Ramos (cell line): ENCODE measurements at regions not wholly inside any gene's neighbourhood (a gene's known extent, or its start where the extent isn't known, plus 50 kb on each side); places are given as distances from the start of the nearest gene placed in this dataset.

Experiments
- in situ Hi-C: fragments of 300-500 bp; cut with MboI; formaldehyde crosslinking; loops from one replicate; pipeline ENCODE4 v1.14.3; 2022; ENCODE audit warnings: low sequenced_read_pairs; ENCODE audit not compliant: unreplicated experiment

- in situ Hi-C loops: no loop called here
Observed at GRCh38 chr18:4672162-4672561, 217.1 kb upstream of the DLGAP1 start.

GRCh38 chr18:4658804-4659203 is 203.7 kb upstream of the DLGAP1 start:
- in situ Hi-C loops: no loop called here

- in situ Hi-C loops: no loop called here
Observed at GRCh38 chr18:4653418-4653817, 198.3 kb upstream of the DLGAP1 start.

GRCh38 chr18:4641771-4642368 is 186.8 kb upstream of the DLGAP1 start:
- in situ Hi-C loops: no loop called here

- in situ Hi-C loops: no loop called here
Observed at GRCh38 chr18:4640349-4641012, 185.4 kb upstream of the DLGAP1 start.

GRCh38 chr18:4639628-4640310 is 184.7 kb upstream of the DLGAP1 start:
- in situ Hi-C loops: no loop called here

- in situ Hi-C loops: no loop called here
Observed at GRCh38 chr18:4638680-4639079, 183.6 kb upstream of the DLGAP1 start.

- in situ Hi-C loops: no loop called here
Observed at GRCh38 chr18:4637876-4638275, 182.8 kb upstream of the DLGAP1 start.

- in situ Hi-C loops: no loop called here
Observed at GRCh38 chr18:4636967-4637366, 181.9 kb upstream of the DLGAP1 start.

GRCh38 chr18:4631239-4631638 is 176.1 kb upstream of the DLGAP1 start:
- in situ Hi-C loops: no loop called here

- in situ Hi-C loops: no loop called here
Observed at GRCh38 chr18:4605212-4605611, 150.1 kb upstream of the DLGAP1 start.

- in situ Hi-C loops: no loop called here
Observed at GRCh38 chr18:4603955-4604354, 148.8 kb upstream of the DLGAP1 start.

GRCh38 chr18:4599312-4599711 is 144.2 kb upstream of the DLGAP1 start:
- in situ Hi-C loops: no loop called here

GRCh38 chr18:4597301-4597700 is 142.2 kb upstream of the DLGAP1 start:
- in situ Hi-C loops: no loop called here

- in situ Hi-C loops: no loop called here
Observed at GRCh38 chr18:4593895-4594294, 138.8 kb upstream of the DLGAP1 start.

- in situ Hi-C loops: no loop called here
Observed at GRCh38 chr18:4593459-4593858, 138.4 kb upstream of the DLGAP1 start.

- in situ Hi-C loops: no loop called here
Observed at GRCh38 chr18:4589056-4589800, 134.1 kb upstream of the DLGAP1 start.

- in situ Hi-C loops: no loop called here
Observed at GRCh38 chr18:4587204-4587603, 132.1 kb upstream of the DLGAP1 start.

- in situ Hi-C loops: no loop called here
Observed at GRCh38 chr18:4586731-4587130, 131.6 kb upstream of the DLGAP1 start.

GRCh38 chr18:4582431-4583335 is 127.6 kb upstream of the DLGAP1 start:
- in situ Hi-C loops: no loop called here
